SU-DHL-6 (cell line): ENCODE measurements at regions not wholly inside any gene's neighbourhood (a gene's known extent, or its start where the extent isn't known, plus 50 kb on each side); places are given as distances from the start of the nearest gene placed in this dataset.

Experiments
- H2AFZ ChIP-seq: fragments of 200-600 bp; sonication (generic); 2 replicates; pipeline ENCODE4 v1.6.1; 2014; ENCODE audit warnings: low read depth, mild to moderate bottlenecking, moderate library complexity, mixed read lengths, antibody characterized with exemption, low read length; ENCODE audit not compliant: severe bottlenecking
- H3F3A ChIP-seq: fragments of 200-600 bp; shearing (Covaris generic); 2 replicates; pipeline ENCODE4 v1.6.0; 2016; ENCODE audit warnings: antibody characterized with exemption, mild to moderate bottlenecking; ENCODE audit not compliant: insufficient read depth
- H3K27ac ChIP-seq: fragments of 200-600 bp; sonication (generic); 2 replicates; pipeline ENCODE4 v1.5.1; 2016; ENCODE audit warnings: low read depth, mild to moderate bottlenecking, low read length, moderate library complexity, mixed read lengths
- H3K27me3 ChIP-seq: fragments of 200-600 bp; sonication (generic), shearing (Covaris generic); 2 replicates; pipeline ENCODE4 v1.6.0; 2014; ENCODE audit warnings: mild to moderate bottlenecking, low read length
- H3K36me3 ChIP-seq: fragments of 200-600 bp; sonication (generic); 2 replicates; pipeline ENCODE4 v1.6.1; 2014; ENCODE audit warnings: mild to moderate bottlenecking, low read length, mixed read lengths
- H3K4me2 ChIP-seq: fragments of 300-600, 200-600 bp; shearing (Covaris generic), sonication (generic); 2 replicates; pipeline ENCODE4 v1.6.0; 2014; ENCODE audit warnings: low read length, low read depth, mild to moderate bottlenecking; ENCODE audit not compliant: poor library complexity, severe bottlenecking
- H3K4me3 ChIP-seq: fragments of 200-600 bp; sonication (generic); 2 replicates; pipeline ENCODE4 v1.5.1; 2014; ENCODE audit warnings: antibody characterized with exemption, low read length, mild to moderate bottlenecking, mixed read lengths; ENCODE audit not compliant: insufficient read depth, poor library complexity, severe bottlenecking
- H3K79me2 ChIP-seq: fragments of 200-600 bp; sonication (generic); 2 replicates; pipeline ENCODE4 v1.6.1; 2014; ENCODE audit warnings: mild to moderate bottlenecking, low read length, moderate library complexity; ENCODE audit not compliant: insufficient read depth
- H3K9ac ChIP-seq: fragments of 200-600 bp; sonication (generic); 2 replicates; pipeline ENCODE4 v1.7.0; 2014; ENCODE audit warnings: mild to moderate bottlenecking, low read length
- H3K9me2 ChIP-seq: fragments of 200-600 bp; sonication (generic); replicated peaks from 2 replicates; pipeline ENCODE4 v1.6.1; 2014; ENCODE audit warnings: low read length; ENCODE audit not compliant: insufficient read depth
- H3K9me3 ChIP-seq: fragments of 200-600 bp; sonication (generic); 2 replicates; pipeline ENCODE4 v1.6.1; 2014; ENCODE audit warnings: low read length, mixed read lengths; ENCODE audit not compliant: insufficient read depth
- H4K20me1 ChIP-seq: fragments of 200-600 bp; sonication (generic); 2 replicates; pipeline ENCODE4 v1.6.1; 2014; ENCODE audit warnings: low read depth, mild to moderate bottlenecking, antibody characterized with exemption, low read length, moderate library complexity, mixed read lengths
- CTCF ChIP-seq: fragments of 200-600 bp; sonication (generic); IDR thresholded peaks from one replicate; pipeline ENCODE4 v1.5.1; 2017; ENCODE audit warnings: antibody characterized with exemption, mild to moderate bottlenecking, low read length, moderate library complexity; ENCODE audit not compliant: insufficient read depth, poor library complexity, severe bottlenecking
- EZH2phosphoT487 ChIP-seq: fragments of 200-600 bp; sonication (generic), shearing (Covaris generic); conservative IDR thresholded peaks from 2 replicates; pipeline ENCODE4 v1.6.1; 2018; ENCODE audit warnings: mild to moderate bottlenecking, antibody characterized with exemption, low read length, moderate library complexity, mixed read lengths

GRCh38 chr3:14343338-14344112 is 58.9 kb upstream of the SLC6A6 start:
- Histone ChIP-seq H3K36me3 (no peaks in the 10 kb centered on the region), H3K27me3 (no peaks in the 10 kb centered on the region), H4K20me1 (no peaks in the 10 kb centered on the region), H3K9me3 (no peaks in the 10 kb centered on the region), H3K4me3 (no peak overlapping the region), H3K27ac (no peak overlapping the region), H3K9ac (no peak overlapping the region), H3K4me2 (no peak overlapping the region), H2AFZ (no peak overlapping the region), H3K9me2 (no peaks in the 10 kb centered on the region), H3F3A (no peaks in the 10 kb centered on the region), H3K79me2 (no peaks in the 10 kb centered on the region)
- TF ChIP-seq CTCF (no peak), EZH2phosphoT487 (no peak)

GRCh38 chr3:14344351-14344750 is 58.1 kb upstream of the SLC6A6 start:
- Histone ChIP-seq H3K9me3 (no peaks in the 10 kb centered on the region), H4K20me1 (no peaks in the 10 kb centered on the region), H3K9me2 (no peaks in the 10 kb centered on the region), H3K27me3 (no peaks in the 10 kb centered on the region), H3K36me3 (no peaks in the 10 kb centered on the region), H3K4me2 (no peak overlapping the region), H2AFZ (no peak overlapping the region), H3K79me2 (no peaks in the 10 kb centered on the region), H3K4me3 (no peak overlapping the region), H3K9ac (no peak overlapping the region), H3K27ac (no peak overlapping the region), H3F3A (no peaks in the 10 kb centered on the region)
- no peak for TF ChIP-seq EZH2phosphoT487
- no peak for TF ChIP-seq CTCF

GRCh38 chr3:14345496-14346150 is 56.8 kb upstream of the SLC6A6 start:
- H3K9ac ChIP-seq: no peak overlapping the region
- no peaks in the 10 kb centered on the region for H3K9me2 ChIP-seq
- no peaks in the 10 kb centered on the region for H3K36me3 ChIP-seq
- no peak overlapping the region for H3K27ac ChIP-seq
- H3F3A ChIP-seq: no peaks in the 10 kb centered on the region
- no peaks in the 10 kb centered on the region for H3K9me3 ChIP-seq
- no peak overlapping the region for H3K4me3 ChIP-seq
- H3K27me3 ChIP-seq: no peaks in the 10 kb centered on the region
- H3K79me2 ChIP-seq: no peaks in the 10 kb centered on the region
- no peak overlapping the region for H2AFZ ChIP-seq
- H4K20me1 ChIP-seq: no peaks in the 10 kb centered on the region
- no peak overlapping the region for H3K4me2 ChIP-seq
- TF ChIP-seq CTCF: no peak
- no peak for TF ChIP-seq EZH2phosphoT487
